ENCODE measurements at regions not wholly inside any gene's neighbourhood (a gene's known extent, or its start where the extent isn't known, plus 50 kb on each side); places are given as distances from the start of the nearest gene placed in this dataset.

- TF ChIP-seq POLR2A (IDR thresholded peaks at IDR 0.05) (no peak), CTCF (IDR thresholded peaks at IDR 0.05) (no peak)
Observed at GRCh38 chr3:148556664-148557063, 141.0 kb upstream of the AGTR1 start.
